HEK293 (cell line): ENCODE measurements at regions not wholly inside any gene's neighbourhood (a gene's known extent, or its start where the extent isn't known, plus 50 kb on each side); places are given as distances from the start of the nearest gene placed in this dataset.

Experiments
- CTCF ChIA-PET: fragments of 350-600 bp; formaldehyde crosslinking; extraction: SDS; loops from one replicate; lab custom pipeline; 2021; ENCODE audit warnings: antibody characterized with exemption; lab: Yijun Ruan, JAX
- POLR2A ChIA-PET: fragments of 300-600 bp; formaldehyde crosslinking; extraction: SDS; loops from one replicate; lab custom pipeline; 2020; ENCODE audit warnings: antibody characterized with exemption, inconsistent platforms; lab: Yijun Ruan, JAX
- H3K27ac ChIP-seq: fragments of 200-500 bp; sonication (Bioruptor generic); 2 replicates; pipeline ENCODE4 v1.5.1; 2014; ENCODE audit warnings: low read depth, low read length, control low read depth, inconsistent platforms; ENCODE audit errors: extremely low read depth
- H3K36me3 ChIP-seq, 2 experiments: fragments of 200-500 bp in 1 of 2; sonication (Bioruptor generic) in 1 of 2; 1 replicate in 1 of 2; 2 replicates in 1 of 2; pipeline ENCODE4 v1.5.1; 2014 to 2017; ENCODE audit warnings: inconsistent platforms in 2 of 2, low read length in 2 of 2; ENCODE audit not compliant: control insufficient read depth in 2 of 2, insufficient read depth in 1 of 2
- H3K4me1 ChIP-seq: fragments of 200-500 bp; sonication (Bioruptor generic); 2 replicates; pipeline ENCODE4 v1.5.1; 2014; ENCODE audit warnings: mild to moderate bottlenecking, low read length, inconsistent platforms; ENCODE audit not compliant: control insufficient read depth, insufficient read depth
- H3K4me3 ChIP-seq: 2 replicates; pipeline ENCODE4 v1.5.1; 2011; ENCODE audit warnings: low read depth, mild to moderate bottlenecking, control low read depth, low read length, moderate library complexity
- H3K9me3 ChIP-seq: fragments of 200-500 bp; sonication (Bioruptor generic); 2 replicates; pipeline ENCODE4 v1.5.1; 2014; ENCODE audit warnings: low read depth, low read length, inconsistent platforms; ENCODE audit not compliant: control insufficient read depth, insufficient read depth
- PRDM2 ChIP-seq: fragments of 450-650 bp; formaldehyde crosslinking; IDR thresholded peaks from 2 replicates; pipeline ENCODE4 v1.5.1; 2016; ENCODE audit warnings: missing biosample characterization, missing genetic modification characterization, borderline replicate concordance
- REST ChIP-seq: fragments of 450-650 bp; formaldehyde crosslinking; IDR thresholded peaks from 2 replicates; pipeline ENCODE4 v1.5.1; 2016; ENCODE audit warnings: missing biosample characterization, missing genetic modification characterization
- ZNF19 ChIP-seq: fragments of 450-650 bp; formaldehyde crosslinking; IDR thresholded peaks from 2 replicates; pipeline ENCODE4; 2016; ENCODE audit warnings: missing biosample characterization, missing genetic modification characterization, low read depth
- ZNF518A ChIP-seq: fragments of 450-650 bp; formaldehyde crosslinking; conservative IDR thresholded peaks from 2 replicates; pipeline ENCODE4 v1.5.1; 2016; ENCODE audit warnings: low read depth, missing biosample characterization, missing genetic modification characterization
- ZNF529 ChIP-seq: fragments of 450-650 bp; formaldehyde crosslinking; IDR thresholded peaks from 2 replicates; pipeline ENCODE4 v1.5.1; 2017; ENCODE audit warnings: missing genetic modification characterization, missing biosample characterization; ENCODE audit not compliant: insufficient replicate concordance
- ZNF548 ChIP-seq: fragments of 450-650 bp; formaldehyde crosslinking; IDR thresholded peaks from 2 replicates; pipeline ENCODE4 v1.5.1; 2016; ENCODE audit warnings: missing biosample characterization, missing genetic modification characterization
- ZNF549 ChIP-seq: fragments of 450-650 bp; IDR thresholded peaks from 2 replicates; pipeline ENCODE4 v1.5.1; 2018; ENCODE audit warnings: missing biosample characterization, missing genetic modification characterization, mild to moderate bottlenecking, inconsistent platforms, moderate library complexity
- ZNF639 ChIP-seq: fragments of 450-650 bp; formaldehyde crosslinking; IDR thresholded peaks from 2 replicates; pipeline ENCODE4 v1.5.1; 2016; ENCODE audit warnings: missing biosample characterization, missing genetic modification characterization
- ZSCAN5A ChIP-seq: fragments of 450-650 bp; formaldehyde crosslinking; IDR thresholded peaks from 2 replicates; pipeline ENCODE4 v1.5.1; 2016; ENCODE audit warnings: missing biosample characterization, missing genetic modification characterization
- ZXDB ChIP-seq: fragments of 450-650 bp; formaldehyde crosslinking; IDR thresholded peaks from 2 replicates; pipeline ENCODE4 v1.5.1; 2016; ENCODE audit warnings: missing biosample characterization, missing genetic modification characterization

DNA sequence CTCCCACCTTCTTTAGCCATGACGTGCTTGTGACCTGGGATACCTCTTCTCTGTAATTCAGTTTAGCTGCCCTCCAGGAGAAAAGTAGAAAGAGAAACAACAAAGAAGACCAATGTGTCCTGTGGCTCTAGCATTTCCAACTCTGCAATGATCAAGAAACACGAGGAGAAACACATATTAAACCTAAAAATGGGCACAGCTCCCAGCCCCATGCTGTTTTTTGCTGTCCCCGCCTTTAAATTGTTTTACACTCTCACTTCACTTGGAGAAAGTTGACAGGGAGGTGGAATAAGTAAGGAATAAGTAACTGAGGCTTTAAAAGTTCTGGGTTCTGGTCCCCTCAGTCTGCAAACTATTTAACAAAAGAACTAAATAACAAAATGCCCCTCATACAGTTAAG is 390.6 kb downstream of the TNS1 start:
- Histone ChIP-seq H3K36me3 (no peaks in the 10 kb centered on the region), H3K4me1 (no peaks in the 10 kb centered on the region), H3K9me3 (no peaks in the 10 kb centered on the region), H3K4me3 (no peak overlapping the region), H3K27ac (no peak overlapping the region)
- ChIA-PET CTCF (interaction anchor here (1.2 kb wide), 1 partner anchor 38 kb away, joined by 4 read pairs; no protein-coding TSS in a partner anchor), POLR2A (no interaction called here)
- TF ChIP-seq ZSCAN5A (tag by site-specific recombination) (no peak), ZNF19 (tag by site-specific recombination) (no peak), ZNF548 (tag by site-specific recombination) (no peak), ZXDB (tag by site-specific recombination) (no peak), ZNF518A (no peak), ZNF529 (tag by site-specific recombination) (no peak), PRDM2 (tag by site-specific recombination) (no peak), ZNF549 (no peak)

- Histone ChIP-seq H3K4me1 (no peaks in the 10 kb centered on the region), H3K9me3 (no peaks in the 10 kb centered on the region), H3K36me3 (no peaks in the 10 kb centered on the region), H3K4me3 (no peak overlapping the region), H3K27ac (no peak overlapping the region)
- TF ChIP-seq REST (tag by site-specific recombination), result peak; percentile 47; the same call in 1 of the 2 replicates
- TF ChIP-seq ZNF639 (tag by site-specific recombination), result no peak
- POLR2A ChIA-PET, result no interaction called here
- CTCF ChIA-PET, result interaction anchor here (1.2 kb wide), 1 partner anchor 39 kb away, joined by 4 read pairs; no protein-coding TSS in a partner anchor
Observed at GRCh38 chr2:217611626-217612127, 391.1 kb downstream of the TNS1 start.
